ENCODE measurements at regions not wholly inside any gene's neighbourhood (a gene's known extent, or its start where the extent isn't known, plus 50 kb on each side); places are given as distances from the start of the nearest gene placed in this dataset.
"Not testable (repeated sequence)": the region's sequence is repeated elsewhere in the genome, so short reads cannot be mapped to it uniquely, and the experiment has no call there.

- no peak for DNase-seq
These were observed 52.5 kb upstream of the FBXO28 start for GRCh38 chr1:224061436-224061835.

- no peak for DNase-seq
These were observed 53.9 kb upstream of the FBXO28 start for GRCh38 chr1:224059897-224060427.

DNA sequence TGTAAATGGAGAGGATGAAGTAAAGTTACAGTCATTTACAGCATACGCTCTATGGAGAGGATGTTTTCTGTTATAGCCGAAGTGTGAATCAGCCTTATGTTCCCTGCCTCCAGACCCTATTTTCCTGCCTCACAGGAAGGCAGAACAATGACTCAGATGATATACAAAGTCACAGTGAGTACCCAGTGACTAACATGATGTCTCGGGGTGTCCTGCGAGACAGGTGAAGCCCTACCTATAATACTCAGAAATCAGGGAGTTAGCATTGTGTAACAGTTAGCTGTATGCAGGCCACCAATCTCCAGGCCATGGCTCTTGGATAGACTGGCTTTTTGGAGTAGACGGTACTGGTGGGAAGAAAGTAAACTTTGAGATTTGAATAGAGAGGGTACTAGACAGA is 55.6 kb upstream of the FBXO28 start:
- no peak for DNase-seq

DNA sequence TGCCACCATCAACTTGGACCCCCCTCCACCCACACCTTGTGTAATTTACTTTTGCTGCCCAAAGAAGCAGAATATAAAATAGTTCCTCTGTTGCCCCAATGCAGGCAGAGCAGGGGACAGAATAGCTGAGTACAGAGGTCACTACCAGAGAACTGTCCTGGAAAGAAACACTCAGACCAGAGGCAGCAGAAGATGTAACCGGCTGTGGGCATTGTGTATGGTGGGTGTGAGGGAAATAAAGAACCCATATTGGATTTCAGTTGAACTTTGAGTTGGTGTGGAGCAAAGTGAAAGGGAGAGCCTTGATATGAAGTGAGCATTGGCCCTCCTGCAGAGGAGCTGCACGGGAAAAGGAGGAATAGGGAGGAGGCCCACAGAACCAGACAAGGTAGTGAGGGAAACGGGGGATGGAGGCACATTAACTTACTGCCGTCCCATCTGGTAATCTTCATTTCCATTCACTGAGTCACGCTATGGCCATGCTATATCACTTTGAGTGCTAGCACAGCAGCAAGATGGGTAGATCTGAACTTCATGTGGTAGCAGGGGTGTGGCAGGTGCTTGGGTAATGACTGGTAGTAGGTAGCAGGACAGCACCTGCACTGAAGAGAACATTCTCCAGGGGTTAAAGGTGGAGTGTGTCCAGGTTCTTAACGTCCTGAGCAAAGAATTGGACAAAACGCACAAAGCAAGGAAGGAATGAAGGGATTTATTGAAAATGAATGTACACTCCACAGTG is 56.3 kb upstream of the FBXO28 start:
- no peak for DNase-seq

DNA sequence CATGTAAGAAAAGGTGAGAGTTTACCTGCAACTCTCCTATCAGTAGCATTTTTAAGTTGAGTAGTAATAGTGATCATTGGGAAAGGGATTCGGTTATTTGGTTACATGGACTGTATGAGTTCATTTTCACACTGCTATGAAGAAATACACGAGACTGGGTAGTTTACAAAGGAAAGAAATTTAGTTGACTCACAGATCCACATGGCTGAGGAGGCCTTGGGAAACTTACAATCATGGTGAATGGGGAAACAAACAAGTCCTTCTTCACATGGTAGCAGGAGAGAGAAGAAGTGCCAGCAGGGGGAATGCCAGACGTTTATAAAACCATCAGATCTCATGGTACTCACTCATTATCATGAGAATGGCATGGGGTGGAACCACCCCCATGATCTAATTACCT is 59.3 kb upstream of the FBXO28 start:
- no peak for DNase-seq

DNA sequence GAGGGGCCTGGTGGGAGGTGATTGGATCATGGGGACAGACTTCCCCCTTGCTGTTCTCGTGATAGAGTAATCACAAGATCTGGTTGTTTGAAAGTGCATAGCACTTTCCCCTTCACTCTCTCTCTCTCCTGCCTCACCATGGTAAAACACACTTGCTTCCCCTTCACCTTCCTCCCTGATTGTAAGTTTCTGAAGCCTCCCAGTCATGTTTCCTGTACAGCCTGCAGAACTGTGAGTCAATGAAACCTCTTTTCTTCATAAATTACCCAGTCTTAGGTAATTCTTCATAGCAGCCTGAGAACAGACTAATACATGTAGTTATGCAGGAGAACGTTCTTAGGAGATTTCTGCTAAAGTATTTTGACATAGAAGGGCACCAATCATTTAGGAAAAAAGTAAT is 59.9 kb upstream of the FBXO28 start:
- DNase-seq = no peak

GRCh38 chr1:224053456-224053855 is 60.5 kb upstream of the FBXO28 start:
- no peak for DNase-seq

GRCh38 chr1:224052772-224053171 is 61.1 kb upstream of the FBXO28 start:
- DNase-seq = no peak

DNA sequence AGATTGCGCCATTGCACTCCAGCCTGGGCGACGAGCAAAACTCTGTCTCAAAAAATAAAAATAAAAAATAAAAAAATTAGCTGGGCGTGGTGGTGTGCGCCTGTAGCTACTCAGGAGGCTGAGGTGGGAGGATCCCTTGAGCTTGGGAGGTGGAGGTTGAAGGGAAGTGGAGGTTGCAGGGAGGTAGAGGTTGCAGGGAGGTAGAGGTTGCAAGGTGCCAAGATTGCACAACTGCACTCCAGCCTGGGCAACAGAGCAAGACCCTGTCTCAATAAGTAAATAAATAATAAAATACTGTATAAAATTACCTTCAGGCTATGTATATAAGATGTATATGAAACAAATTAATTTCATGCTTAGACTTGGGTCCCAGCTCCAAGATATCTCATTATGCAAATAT is 62.1 kb upstream of the FBXO28 start:
- DNase-seq = not testable (repeated sequence)

DNA sequence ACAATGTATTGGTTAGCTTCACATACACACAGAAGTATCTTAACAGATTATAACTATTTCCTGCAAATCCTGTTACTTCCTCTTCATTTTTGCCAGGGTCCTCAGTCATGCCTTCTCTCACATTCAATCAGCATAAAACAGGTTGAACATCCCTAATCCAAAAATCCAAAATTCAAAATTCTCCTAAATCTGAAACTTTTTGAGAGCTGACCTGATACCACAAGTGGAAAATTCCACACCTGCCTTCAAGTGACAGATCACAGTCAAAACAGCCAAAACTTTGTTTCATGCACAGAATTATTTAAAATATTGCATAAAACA is 62.9 kb upstream of the FBXO28 start:
- no peak for DNase-seq

DNA sequence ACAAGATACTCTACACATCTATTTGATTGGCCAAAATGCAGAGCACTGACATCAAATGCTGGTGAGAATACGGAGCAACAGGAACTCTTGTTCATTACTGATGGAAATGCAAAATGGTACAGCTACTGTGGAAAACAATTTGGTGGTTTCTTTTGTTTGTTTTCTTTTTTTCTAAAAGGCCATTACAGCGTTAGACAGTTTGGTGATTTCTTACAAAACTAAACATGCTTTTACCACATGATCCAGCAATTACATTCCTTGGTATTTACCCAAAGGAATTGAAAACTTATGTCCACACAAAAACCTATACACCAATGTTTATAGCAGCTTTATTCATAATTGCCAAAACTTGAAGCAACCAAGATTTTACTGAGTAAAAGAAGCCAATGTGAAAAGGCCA is 66.4 kb upstream of the FBXO28 start:
- no peak for DNase-seq

- no peak for DNase-seq
These were observed 68.4 kb upstream of the FBXO28 start for GRCh38 chr1:224045556-224045955.

DNA sequence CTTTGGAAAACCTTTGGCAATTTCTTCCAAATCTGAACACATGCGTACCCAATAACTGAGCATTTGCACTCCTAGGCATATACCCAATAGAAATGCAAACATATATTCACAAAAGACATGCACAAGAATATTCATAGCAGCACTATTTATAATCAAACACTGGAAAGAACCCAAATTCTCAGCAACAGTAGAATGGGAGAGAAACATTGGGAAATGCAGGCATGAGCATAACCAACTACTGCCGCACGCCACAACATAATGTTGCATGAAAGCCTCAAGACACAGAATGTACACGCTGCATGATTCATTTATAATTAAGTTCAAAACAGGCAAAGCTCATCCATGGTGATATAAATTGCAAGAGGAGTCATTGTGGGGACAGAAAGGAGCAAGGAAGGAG is 69.5 kb upstream of the FBXO28 start:
- DNase-seq = no peak

DNA sequence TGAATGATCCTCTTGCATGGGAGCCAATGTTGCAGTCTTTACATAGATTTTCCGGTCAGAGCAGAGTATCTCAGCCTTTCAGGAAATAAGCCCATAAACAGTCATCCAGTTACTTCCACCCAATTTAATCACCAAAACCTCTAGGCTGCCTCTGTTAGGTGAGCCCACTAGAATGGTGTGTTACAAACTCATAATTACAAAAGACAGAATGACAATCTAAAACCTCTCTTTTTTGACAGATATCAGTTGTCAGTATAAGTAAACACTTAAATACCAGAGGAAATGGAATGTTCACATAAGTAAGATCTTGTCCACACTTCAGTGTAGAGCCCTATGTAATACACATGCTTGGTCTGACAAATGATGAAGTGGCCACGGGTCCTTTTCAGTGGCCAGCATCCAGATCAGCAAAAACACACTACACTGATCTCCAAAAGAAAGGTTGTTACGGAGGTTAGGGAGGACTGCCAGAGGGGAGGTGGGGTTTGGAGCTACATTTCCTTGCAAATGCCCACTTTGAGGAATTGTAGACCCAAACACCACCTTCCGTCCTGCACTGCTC is 71.3 kb upstream of the FBXO28 start:
- DNase-seq = no peak

GRCh38 chr1:224041032-224041431 is 72.9 kb upstream of the FBXO28 start:
- no peak for DNase-seq

- not testable (repeated sequence) for DNase-seq
These were observed 73.5 kb upstream of the FBXO28 start for GRCh38 chr1:224040423-224040822.

GRCh38 chr1:224040006-224040405 is 73.9 kb upstream of the FBXO28 start:
- DNase-seq = not testable (repeated sequence)

- not testable (repeated sequence) for DNase-seq
These were observed 75.1 kb upstream of the FBXO28 start for GRCh38 chr1:224038832-224039231.

GRCh38 chr1:224037362-224037761 is 76.5 kb upstream of the FBXO28 start:
- DNase-seq = not testable (repeated sequence)

GRCh38 chr1:224032608-224033276 is 81.2 kb upstream of the FBXO28 start:
- DNase-seq = not testable (repeated sequence)

DNA sequence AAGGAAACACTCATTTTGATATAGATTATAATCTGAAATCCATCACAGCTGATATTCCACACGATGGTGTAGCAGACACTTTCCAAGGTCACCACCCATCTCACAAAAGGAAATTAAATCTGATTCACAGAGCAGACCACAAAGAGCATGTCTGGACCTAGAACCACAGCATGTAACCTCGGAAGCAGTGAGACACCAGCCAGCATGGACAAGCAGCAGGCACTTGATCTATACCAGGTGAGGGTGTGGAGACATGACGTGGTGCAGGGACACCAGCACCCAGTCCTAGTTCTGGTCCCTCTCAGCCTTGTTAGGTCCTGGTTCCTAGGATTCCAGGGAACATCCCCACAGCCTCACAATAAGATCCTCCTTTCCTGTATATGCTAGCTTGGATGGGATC is 81.9 kb upstream of the FBXO28 start:
- not testable (repeated sequence) for DNase-seq

GRCh38 chr1:224030257-224030656 is 83.7 kb upstream of the FBXO28 start:
- DNase-seq = not testable (repeated sequence)

DNA sequence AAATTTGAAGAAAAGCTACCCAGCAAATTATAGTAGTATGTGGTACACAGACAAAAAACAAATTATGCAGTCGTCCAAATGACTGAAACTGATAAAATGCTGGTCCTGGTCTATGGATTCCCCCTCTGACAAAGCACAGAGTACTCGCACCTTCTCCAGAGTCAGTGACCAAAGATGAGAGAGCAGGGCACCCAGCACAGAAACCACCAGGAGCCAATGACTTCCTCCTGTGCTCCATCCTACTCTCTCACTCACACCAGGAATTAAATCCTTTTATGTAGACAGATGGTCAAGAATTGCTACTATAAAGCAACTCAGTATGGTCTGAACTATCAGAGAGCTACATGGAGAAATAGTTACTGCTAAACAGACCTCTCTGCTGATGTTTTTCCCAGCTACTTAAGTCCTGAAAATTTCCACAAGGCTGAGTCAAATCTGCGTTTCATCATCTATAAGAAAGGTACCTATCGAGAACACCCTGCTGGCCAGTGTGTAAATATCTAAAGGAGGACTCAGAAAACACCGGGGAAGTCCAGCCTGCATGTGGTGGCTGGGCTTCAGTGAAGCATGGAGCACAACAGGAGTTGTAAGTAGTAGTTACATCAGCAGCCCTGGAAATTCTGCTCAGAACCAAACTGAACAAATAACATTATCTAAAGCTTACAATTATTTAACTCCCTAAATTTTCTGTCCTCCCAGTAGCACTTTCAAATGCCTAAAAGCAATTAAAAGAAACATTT is 84.5 kb upstream of the FBXO28 start:
- not testable (repeated sequence) for DNase-seq

Measured in NCI-H774 (cell line).